AG04449 (cell line): ENCODE measurements at regions not wholly inside any gene's neighbourhood (a gene's known extent, or its start where the extent isn't known, plus 50 kb on each side); places are given as distances from the start of the nearest gene placed in this dataset.

Experiments
- CTCF ChIA-PET: fragments of 350-600 bp; formaldehyde crosslinking; extraction: SDS; loops from one replicate; lab custom pipeline; 2021; ENCODE audit warnings: antibody characterized with exemption; lab: Yijun Ruan, JAX
- POLR2A ChIA-PET: fragments of 400-600, 350-600 bp; formaldehyde crosslinking; extraction: SDS; loops from one replicate; lab custom pipeline; 2020; ENCODE audit warnings: antibody characterized with exemption, inconsistent platforms; lab: Yijun Ruan, JAX
- DNase-seq: peaks from one replicate; pipeline ENCODE4 v3.0.0-alpha.2; 2010; ENCODE audit warnings: low read depth, low spot score
- H3K4me3 ChIP-seq: 2 replicates; pipeline ENCODE4 v1.5.1; 2011; ENCODE audit warnings: low read depth, mild to moderate bottlenecking, control low read depth, low read length
- TF ChIP-seq, protein P1 (sequence below): IDR thresholded peaks from one replicate; pipeline ENCODE4 v1.5.1; 2011; ENCODE audit warnings: mild to moderate bottlenecking, moderate library complexity, low read length, control low read depth, inconsistent platforms; ENCODE audit not compliant: insufficient read depth; ENCODE audit errors: missing control alignments

DNA sequence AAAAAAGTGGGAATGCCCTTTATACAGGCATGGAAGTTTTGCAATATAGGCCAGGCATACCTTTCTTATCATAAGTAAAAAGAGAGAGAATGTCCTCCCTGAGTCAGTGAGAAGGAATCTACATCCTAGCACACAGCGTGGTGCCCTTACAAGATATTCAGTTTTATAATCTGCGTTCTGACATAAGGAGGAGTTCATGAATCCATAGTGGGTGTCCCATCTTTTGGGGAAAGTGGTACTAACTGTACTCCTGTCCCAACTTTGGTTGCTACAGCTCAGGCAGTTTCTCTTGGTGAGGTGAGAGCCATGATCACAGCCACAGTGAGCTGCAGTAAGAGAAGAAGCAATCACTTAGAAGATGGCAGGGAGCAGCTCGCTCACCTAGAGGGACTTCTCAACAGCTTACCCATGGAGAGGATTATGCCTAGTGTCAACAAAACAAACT, 332.9 kb downstream of the BCAT1 start:
- DNase-seq = no peak
- TF ChIP-seq, protein P1, sequence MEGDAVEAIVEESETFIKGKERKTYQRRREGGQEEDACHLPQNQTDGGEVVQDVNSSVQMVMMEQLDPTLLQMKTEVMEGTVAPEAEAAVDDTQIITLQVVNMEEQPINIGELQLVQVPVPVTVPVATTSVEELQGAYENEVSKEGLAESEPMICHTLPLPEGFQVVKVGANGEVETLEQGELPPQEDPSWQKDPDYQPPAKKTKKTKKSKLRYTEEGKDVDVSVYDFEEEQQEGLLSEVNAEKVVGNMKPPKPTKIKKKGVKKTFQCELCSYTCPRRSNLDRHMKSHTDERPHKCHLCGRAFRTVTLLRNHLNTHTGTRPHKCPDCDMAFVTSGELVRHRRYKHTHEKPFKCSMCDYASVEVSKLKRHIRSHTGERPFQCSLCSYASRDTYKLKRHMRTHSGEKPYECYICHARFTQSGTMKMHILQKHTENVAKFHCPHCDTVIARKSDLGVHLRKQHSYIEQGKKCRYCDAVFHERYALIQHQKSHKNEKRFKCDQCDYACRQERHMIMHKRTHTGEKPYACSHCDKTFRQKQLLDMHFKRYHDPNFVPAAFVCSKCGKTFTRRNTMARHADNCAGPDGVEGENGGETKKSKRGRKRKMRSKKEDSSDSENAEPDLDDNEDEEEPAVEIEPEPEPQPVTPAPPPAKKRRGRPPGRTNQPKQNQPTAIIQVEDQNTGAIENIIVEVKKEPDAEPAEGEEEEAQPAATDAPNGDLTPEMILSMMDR = no peak
- CTCF ChIA-PET = no interaction called here
- H3K4me3 ChIP-seq = no peak overlapping the region
- POLR2A ChIA-PET = no interaction called here

DNA sequence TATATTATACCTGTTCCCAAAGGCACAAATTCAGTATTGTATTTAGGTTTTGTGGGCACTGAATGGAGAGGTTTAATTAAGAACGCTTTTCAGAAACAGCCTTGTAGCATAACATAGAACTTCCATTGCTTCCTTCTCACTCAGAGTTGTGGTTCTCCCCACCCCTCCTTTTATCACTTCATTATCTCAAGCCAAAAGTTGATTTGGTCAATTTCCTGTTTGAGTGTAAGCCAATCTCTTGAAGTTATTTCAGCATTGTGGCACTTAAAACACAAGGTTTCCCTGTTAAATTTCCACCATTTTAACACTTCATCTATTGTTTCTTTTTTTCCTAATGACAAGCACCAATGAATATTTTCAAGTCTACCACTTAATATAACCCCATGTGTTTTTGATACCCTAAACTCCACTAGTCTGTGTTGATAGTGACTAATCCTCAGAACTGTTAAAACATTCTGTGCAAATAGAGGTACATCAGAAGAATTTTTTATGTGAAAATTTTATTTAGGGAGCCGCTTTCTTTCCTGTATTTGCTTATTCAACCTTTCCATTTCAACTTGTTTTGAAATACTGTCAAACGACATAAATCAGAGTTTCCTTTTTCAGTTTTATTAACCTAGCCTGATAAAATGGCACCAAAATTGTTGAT, 340.1 kb downstream of the BCAT1 start:
- TF ChIP-seq, protein P1 = no peak
- POLR2A ChIA-PET = no interaction called here
- DNase-seq = no peak
- CTCF ChIA-PET = interaction anchor here (1.8 kb wide), 1 partner anchor 13 kb away, joined by 5 read pairs; no protein-coding TSS in a partner anchor
- H3K4me3 ChIP-seq = no peak overlapping the region

DNA sequence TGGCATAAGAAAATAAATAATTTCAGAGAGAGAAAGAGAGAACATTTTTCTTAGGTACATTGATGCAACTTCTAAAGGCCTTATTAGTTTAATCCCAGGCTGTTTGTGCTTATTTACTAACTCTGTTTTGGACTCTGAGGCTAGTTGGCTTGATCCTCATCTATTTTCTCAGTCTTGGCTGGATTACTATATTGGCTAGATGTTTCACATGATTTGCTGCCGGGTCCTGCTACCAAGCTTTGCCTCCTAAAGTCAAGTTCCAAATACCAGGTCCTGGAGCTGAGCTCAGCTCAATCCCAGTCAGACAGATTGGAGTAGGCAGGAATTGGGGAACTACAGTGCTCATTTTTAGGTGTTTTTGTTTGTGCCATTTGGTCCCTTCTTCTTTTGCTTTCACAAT, 340.8 kb downstream of the BCAT1 start:
- ChIA-PET CTCF (interaction anchor here (1.8 kb wide), 1 partner anchor 12 kb away, joined by 5 read pairs; no protein-coding TSS in a partner anchor), POLR2A (no interaction called here)
- no peak overlapping the region for H3K4me3 ChIP-seq
- no peak for DNase-seq
- TF ChIP-seq, protein P1 = no peak

DNA sequence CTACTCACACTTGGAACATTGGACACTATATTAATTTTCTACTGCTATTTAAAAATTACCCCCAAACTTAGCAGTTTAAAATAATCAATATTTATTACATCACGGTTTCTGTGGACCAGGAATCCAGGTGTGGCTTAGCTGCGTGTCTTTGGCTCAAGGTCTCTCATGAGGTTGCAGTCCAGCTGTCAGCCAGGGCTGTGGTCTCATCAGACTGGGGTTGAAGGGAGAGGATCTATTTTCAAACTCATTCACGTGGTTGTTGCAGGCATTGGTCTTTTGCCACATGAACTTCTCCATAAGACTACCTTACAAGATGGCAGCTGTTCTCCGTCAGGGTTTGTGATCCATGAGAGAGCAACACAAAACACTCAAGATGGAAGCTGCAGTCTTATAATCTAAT, 343.0 kb downstream of the BCAT1 start:
- TF ChIP-seq, protein P1 = no peak
- CTCF ChIA-PET = no interaction called here
- DNase-seq = no peak
- POLR2A ChIA-PET = no interaction called here
- no peak overlapping the region for H3K4me3 ChIP-seq

DNA sequence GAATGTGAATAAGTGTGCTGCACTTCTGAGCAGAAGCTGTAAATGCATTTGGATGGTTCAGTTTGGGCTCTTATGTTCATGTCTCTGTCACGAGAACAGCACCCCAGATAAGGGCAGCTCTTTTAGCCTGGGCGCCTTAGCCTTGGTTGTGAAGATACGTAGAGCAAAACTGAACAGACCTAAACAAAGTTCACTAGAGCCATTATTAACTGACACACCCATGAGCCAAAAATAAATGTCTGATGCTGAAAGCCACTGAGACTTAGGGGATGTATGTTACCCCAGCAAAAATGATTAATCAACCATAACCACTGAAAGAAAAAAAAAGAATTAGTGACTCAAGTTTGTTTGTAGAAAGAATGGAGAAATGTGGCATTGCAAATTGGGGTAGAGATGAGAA, 343.4 kb downstream of the BCAT1 start:
- no peak for DNase-seq
- ChIA-PET POLR2A (no interaction called here), CTCF (interaction anchor here (0.7 kb wide), 1 partner anchor 9 kb away, joined by 3 read pairs; no protein-coding TSS in a partner anchor)
- TF ChIP-seq, protein P1 = no peak
- H3K4me3 ChIP-seq = no peak overlapping the region

DNA sequence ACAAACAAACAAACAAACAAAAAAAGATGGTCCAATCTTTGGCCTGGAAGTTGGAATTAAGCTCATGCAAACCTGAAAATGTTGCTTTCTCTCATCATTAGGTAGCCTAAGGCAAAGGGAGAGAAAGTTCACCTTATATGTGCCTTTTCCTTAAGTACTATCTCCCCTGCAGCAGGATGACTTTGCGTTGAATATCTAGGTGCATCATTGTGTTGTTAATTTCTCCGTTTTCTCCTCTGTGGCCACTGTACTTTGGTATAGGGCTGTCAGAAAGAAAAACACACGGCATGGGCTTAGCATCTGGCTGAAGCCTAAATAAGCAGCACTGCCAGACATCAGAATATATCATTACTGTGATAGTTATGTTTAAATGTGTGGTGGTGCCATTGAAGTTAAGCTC, 345.5 kb downstream of the BCAT1 start:
- ChIA-PET POLR2A (interaction anchor here (0.6 kb wide), 1 partner anchor 523 kb away, joined by 3 read pairs; no protein-coding TSS in a partner anchor), CTCF (no interaction called here)
- no peak for DNase-seq
- TF ChIP-seq, protein P1 = no peak
- no peak overlapping the region for H3K4me3 ChIP-seq
